ENCODE measurements at regions not wholly inside any gene's neighbourhood (a gene's known extent, or its start where the extent isn't known, plus 50 kb on each side); places are given as distances from the start of the nearest gene placed in this dataset.

DNA sequence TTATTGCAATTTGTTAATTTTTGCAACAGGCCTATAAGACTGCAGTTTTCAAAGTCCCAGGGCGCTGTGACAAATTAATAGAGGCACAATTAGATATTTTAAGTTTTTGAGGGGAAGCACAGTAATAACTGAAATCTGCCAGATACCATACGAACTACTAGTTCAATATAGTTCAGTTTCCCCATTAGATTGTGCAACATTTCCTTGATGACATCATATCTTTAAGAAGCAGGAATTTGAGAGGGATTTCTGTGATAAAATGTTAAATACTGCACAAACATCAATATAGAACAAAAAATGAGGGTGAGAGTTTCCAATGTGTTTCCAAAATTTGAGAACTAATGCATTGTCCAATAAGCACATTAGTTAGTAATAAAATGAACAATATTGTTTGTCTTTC lies 56.7 kb upstream of the GRIN3A start:
- TF ChIP-seq, protein P1, sequence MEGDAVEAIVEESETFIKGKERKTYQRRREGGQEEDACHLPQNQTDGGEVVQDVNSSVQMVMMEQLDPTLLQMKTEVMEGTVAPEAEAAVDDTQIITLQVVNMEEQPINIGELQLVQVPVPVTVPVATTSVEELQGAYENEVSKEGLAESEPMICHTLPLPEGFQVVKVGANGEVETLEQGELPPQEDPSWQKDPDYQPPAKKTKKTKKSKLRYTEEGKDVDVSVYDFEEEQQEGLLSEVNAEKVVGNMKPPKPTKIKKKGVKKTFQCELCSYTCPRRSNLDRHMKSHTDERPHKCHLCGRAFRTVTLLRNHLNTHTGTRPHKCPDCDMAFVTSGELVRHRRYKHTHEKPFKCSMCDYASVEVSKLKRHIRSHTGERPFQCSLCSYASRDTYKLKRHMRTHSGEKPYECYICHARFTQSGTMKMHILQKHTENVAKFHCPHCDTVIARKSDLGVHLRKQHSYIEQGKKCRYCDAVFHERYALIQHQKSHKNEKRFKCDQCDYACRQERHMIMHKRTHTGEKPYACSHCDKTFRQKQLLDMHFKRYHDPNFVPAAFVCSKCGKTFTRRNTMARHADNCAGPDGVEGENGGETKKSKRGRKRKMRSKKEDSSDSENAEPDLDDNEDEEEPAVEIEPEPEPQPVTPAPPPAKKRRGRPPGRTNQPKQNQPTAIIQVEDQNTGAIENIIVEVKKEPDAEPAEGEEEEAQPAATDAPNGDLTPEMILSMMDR (IDR thresholded peaks at IDR 0.05), result no peak
- TF ChIP-seq CHD2 (IDR thresholded peaks at IDR 0.05; ENCODE audit: low read length, partially characterized antibody) (no peak), RAD21 (IDR thresholded peaks at IDR 0.05; ENCODE audit: low read length) (no peak), EZH2phosphoT487 (IDR thresholded peaks at IDR 0.05; ENCODE audit: borderline replicate concordance, low read depth) (no peak), POLR2AphosphoS5 (IDR thresholded peaks at IDR 0.05; ENCODE audit: low read depth, low read length) (no peak), FOXM1 (IDR thresholded peaks at IDR 0.05; ENCODE audit: low read depth) (no peak), TAF1 (IDR thresholded peaks at IDR 0.05; ENCODE audit: borderline replicate concordance, low read depth, low read length) (no peak), EP300 (IDR thresholded peaks at IDR 0.05; ENCODE audit: borderline replicate concordance in 1 of 2, low read depth in 1 of 2, low read length in 1 of 2) (no peak), RXRA (IDR thresholded peaks at IDR 0.05; ENCODE audit: borderline replicate concordance, low read depth) (no peak), YY1 (IDR thresholded peaks at IDR 0.05; ENCODE audit: low read depth) (no peak), NFIC (IDR thresholded peaks at IDR 0.05; ENCODE audit: borderline replicate concordance) (no peak), RCOR1 (IDR thresholded peaks at IDR 0.05; ENCODE audit: low read length) (no peak)
- TF ChIP-seq, protein P2, sequence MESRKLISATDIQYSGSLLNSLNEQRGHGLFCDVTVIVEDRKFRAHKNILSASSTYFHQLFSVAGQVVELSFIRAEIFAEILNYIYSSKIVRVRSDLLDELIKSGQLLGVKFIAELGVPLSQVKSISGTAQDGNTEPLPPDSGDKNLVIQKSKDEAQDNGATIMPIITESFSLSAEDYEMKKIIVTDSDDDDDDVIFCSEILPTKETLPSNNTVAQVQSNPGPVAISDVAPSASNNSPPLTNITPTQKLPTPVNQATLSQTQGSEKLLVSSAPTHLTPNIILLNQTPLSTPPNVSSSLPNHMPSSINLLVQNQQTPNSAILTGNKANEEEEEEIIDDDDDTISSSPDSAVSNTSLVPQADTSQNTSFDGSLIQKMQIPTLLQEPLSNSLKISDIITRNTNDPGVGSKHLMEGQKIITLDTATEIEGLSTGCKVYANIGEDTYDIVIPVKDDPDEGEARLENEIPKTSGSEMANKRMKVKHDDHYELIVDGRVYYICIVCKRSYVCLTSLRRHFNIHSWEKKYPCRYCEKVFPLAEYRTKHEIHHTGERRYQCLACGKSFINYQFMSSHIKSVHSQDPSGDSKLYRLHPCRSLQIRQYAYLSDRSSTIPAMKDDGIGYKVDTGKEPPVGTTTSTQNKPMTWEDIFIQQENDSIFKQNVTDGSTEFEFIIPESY (IDR thresholded peaks at IDR 0.05; ENCODE audit: borderline replicate concordance, low read depth), result no peak
- TF ChIP-seq, protein P3, sequence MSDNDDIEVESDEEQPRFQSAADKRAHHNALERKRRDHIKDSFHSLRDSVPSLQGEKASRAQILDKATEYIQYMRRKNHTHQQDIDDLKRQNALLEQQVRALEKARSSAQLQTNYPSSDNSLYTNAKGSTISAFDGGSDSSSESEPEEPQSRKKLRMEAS (IDR thresholded peaks at IDR 0.05; ENCODE audit: low read depth), result no peak
